Endothelial cell of umbilical vein (primary cell): ENCODE measurements at regions not wholly inside any gene's neighbourhood (a gene's known extent, or its start where the extent isn't known, plus 50 kb on each side); places are given as distances from the start of the nearest gene placed in this dataset.

Experiments used
- EZH2 ChIP-seq: IDR thresholded peaks from 2 replicates; pipeline ENCODE4 v1.6.1; 2012; ENCODE audit warnings: borderline replicate concordance, low read depth, mild to moderate bottlenecking, moderate library complexity, low read length, inconsistent platforms; ENCODE audit not compliant: severe bottlenecking
- FOS ChIP-seq: IDR thresholded peaks from 2 replicates; pipeline ENCODE4 v1.6.1; 2011; ENCODE audit warnings: mild to moderate bottlenecking, low read length, moderate library complexity, borderline replicate concordance; ENCODE audit not compliant: insufficient read depth
- JUN ChIP-seq: IDR thresholded peaks from 2 replicates; pipeline ENCODE4 v1.6.1; 2011; ENCODE audit warnings: borderline replicate concordance, low read depth; ENCODE audit not compliant: insufficient read length, insufficient read depth
- MYC ChIP-seq: IDR thresholded peaks from one replicate; pipeline ENCODE4 v1.6.1; 2011; ENCODE audit warnings: mild to moderate bottlenecking, low read depth, low read length
- POLR2A ChIP-seq: IDR thresholded peaks from 2 replicates; pipeline ENCODE4 v1.6.1; 2012; ENCODE audit warnings: low read depth, mild to moderate bottlenecking, control low read depth, low read length
- POLR2AphosphoS5 ChIP-seq: IDR thresholded peaks from 2 replicates; pipeline ENCODE4 v1.6.1; 2012; ENCODE audit warnings: low read depth, mild to moderate bottlenecking, control low read depth, low read length, moderate library complexity; ENCODE audit not compliant: insufficient read depth
- TF ChIP-seq, protein P1 (sequence below), 2 donors: IDR thresholded peaks; 1 replicate in 1 of 2; 2 replicates in 1 of 2; pipeline ENCODE4 v1.5.1; 2011; ENCODE audit warnings: low read length in 2 of 2, mild to moderate bottlenecking in 2 of 2, moderate library complexity in 2 of 2, control low read depth in 1 of 2, inconsistent platforms in 1 of 2, low read depth in 1 of 2; ENCODE audit not compliant: insufficient read depth in 1 of 2; ENCODE audit errors: extremely low read depth in 1 of 2

DNA sequence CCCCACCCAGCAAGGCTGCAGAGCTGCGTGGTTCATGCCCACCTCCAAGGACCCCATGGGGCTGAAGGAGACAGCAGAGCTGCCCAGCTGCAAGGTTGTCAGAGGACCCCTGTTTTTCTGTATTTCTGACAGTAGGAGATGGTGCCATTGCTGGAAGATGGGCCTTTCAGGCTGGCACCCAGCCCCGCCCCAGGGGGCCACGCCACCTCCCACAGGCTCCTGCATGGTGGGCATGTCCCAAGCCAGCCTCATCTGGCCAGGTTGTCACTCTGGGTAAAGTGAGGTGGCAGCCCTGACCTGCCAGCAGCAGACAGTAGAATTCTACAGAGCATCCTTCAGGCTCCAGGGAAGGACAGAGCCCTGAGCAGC lies 75.5 kb upstream of the RET start:
- TF ChIP-seq POLR2AphosphoS5 (no peak), FOS (no peak), EZH2 (no peak), POLR2A (no peak), MYC (no peak), JUN (no peak)
- TF ChIP-seq, protein P1, sequence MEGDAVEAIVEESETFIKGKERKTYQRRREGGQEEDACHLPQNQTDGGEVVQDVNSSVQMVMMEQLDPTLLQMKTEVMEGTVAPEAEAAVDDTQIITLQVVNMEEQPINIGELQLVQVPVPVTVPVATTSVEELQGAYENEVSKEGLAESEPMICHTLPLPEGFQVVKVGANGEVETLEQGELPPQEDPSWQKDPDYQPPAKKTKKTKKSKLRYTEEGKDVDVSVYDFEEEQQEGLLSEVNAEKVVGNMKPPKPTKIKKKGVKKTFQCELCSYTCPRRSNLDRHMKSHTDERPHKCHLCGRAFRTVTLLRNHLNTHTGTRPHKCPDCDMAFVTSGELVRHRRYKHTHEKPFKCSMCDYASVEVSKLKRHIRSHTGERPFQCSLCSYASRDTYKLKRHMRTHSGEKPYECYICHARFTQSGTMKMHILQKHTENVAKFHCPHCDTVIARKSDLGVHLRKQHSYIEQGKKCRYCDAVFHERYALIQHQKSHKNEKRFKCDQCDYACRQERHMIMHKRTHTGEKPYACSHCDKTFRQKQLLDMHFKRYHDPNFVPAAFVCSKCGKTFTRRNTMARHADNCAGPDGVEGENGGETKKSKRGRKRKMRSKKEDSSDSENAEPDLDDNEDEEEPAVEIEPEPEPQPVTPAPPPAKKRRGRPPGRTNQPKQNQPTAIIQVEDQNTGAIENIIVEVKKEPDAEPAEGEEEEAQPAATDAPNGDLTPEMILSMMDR (IDR thresholded peaks at IDR 0.05; ENCODE audit: extremely low read depth in 1 of 2, insufficient read depth in 1 of 2, low read depth in 1 of 2, low read length in 2 of 2): no peak
